Right lobe of liver (tissue), 4 donors: ENCODE measurements at regions not wholly inside any gene's neighbourhood (a gene's known extent, or its start where the extent isn't known, plus 50 kb on each side); places are given as distances from the start of the nearest gene placed in this dataset.

Experiments used
- POLR2A ChIP-seq: fragments of 450-650 bp; IDR thresholded peaks from one replicate; pipeline ENCODE4 v1.6.1; 2017; ENCODE audit warnings: antibody characterized with exemption, mild to moderate bottlenecking
- TF ChIP-seq, protein P1 (sequence below), 4 donors: fragments of 200-600 bp in 3 of 4; fragments of 450-650 bp in 1 of 4; IDR thresholded peaks; one replicate each; pipeline versions ENCODE4 v1.5.1 to v1.8.0; 2016 to 2022; ENCODE audit warnings: antibody characterized with exemption in 4 of 4, mild to moderate bottlenecking in 2 of 4
- donor health status: DM: no; HTN: no; CAD: no.
- donor health status: DM: no; HTN: no; CAD: no.
- donor health status: DM: no; HTN: yes; CAD: no.

DNA sequence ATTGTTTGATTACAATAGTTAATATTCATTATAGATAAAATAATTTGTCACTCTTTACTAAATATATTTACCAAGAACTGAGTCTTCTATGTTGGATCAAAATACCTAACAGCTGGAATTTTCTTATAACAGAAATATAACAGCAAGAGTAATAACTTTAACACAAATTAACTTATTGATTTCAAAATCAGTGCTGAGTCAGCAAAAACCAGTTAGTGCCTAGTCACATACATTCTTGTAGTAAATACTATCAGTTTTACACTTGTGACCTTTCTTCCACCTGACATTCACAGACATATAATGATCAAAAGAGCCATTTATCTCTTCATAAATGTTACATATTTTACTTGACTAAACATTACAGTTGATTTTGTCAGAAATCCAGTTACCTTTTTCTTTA is 1141.4 kb upstream of the ADGRB3 start:
- TF ChIP-seq, protein P1, sequence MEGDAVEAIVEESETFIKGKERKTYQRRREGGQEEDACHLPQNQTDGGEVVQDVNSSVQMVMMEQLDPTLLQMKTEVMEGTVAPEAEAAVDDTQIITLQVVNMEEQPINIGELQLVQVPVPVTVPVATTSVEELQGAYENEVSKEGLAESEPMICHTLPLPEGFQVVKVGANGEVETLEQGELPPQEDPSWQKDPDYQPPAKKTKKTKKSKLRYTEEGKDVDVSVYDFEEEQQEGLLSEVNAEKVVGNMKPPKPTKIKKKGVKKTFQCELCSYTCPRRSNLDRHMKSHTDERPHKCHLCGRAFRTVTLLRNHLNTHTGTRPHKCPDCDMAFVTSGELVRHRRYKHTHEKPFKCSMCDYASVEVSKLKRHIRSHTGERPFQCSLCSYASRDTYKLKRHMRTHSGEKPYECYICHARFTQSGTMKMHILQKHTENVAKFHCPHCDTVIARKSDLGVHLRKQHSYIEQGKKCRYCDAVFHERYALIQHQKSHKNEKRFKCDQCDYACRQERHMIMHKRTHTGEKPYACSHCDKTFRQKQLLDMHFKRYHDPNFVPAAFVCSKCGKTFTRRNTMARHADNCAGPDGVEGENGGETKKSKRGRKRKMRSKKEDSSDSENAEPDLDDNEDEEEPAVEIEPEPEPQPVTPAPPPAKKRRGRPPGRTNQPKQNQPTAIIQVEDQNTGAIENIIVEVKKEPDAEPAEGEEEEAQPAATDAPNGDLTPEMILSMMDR (IDR thresholded peaks at IDR 0.05), result no peak
- TF ChIP-seq POLR2A, result no peak
